Tibial artery (tissue), 4 donors: ENCODE measurements at regions not wholly inside any gene's neighbourhood (a gene's known extent, or its start where the extent isn't known, plus 50 kb on each side); places are given as distances from the start of the nearest gene placed in this dataset.

Experiments
- DNase-seq, 2 donors: peaks; one replicate each; pipeline ENCODE4 v3.0.0-alpha.2; 2019
- H3K27ac ChIP-seq, 2 donors: fragments of 200-600 bp; sonication (generic) in 1 of 2; 1 replicate in 1 of 2; 2 replicates in 1 of 2; pipeline ENCODE4 v1.5.1; 2018 to 2019; ENCODE audit warnings: mild to moderate bottlenecking in 1 of 2
- H3K27me3 ChIP-seq, 2 donors: fragments of 200-600 bp; sonication (generic) in 1 of 2; one replicate each; pipeline versions ENCODE4 v1.5.1 to v1.6.0; 2016 to 2019
- H3K36me3 ChIP-seq, 3 donors: fragments of 200-600 bp; sonication (generic) in 2 of 3; one replicate each; pipeline ENCODE4 v1.5.1; 2016 to 2019; ENCODE audit warnings: mild to moderate bottlenecking in 2 of 3
- H3K4me1 ChIP-seq, 4 donors: fragments of 200-600 bp; sonication (generic) in 2 of 4; 1 replicate in 3 of 4; 2 replicates in 1 of 4; pipeline ENCODE4 v1.5.1; 2016 to 2019
- H3K4me3 ChIP-seq, 2 donors: fragments of 200-600 bp; sonication (generic) in 1 of 2; 1 replicate in 1 of 2; 2 replicates in 1 of 2; pipeline ENCODE4 v1.5.1; 2018 to 2019; ENCODE audit warnings: mild to moderate bottlenecking in 2 of 2
- H3K9me3 ChIP-seq, 3 donors: fragments of 200-600 bp; sonication (generic) in 1 of 3; one replicate each; pipeline ENCODE4 v1.5.1; 2016 to 2019
- intact Hi-C: fragments of 100-400 bp; cut with DNase I; formaldehyde crosslinking; loops from one replicate; pipeline ENCODE4 v1.15.0; 2023; ENCODE audit warnings: low total_unique reads
- TF ChIP-seq, protein P1 (sequence below), 2 experiments: fragments of 200-600 bp in 1 of 2; fragments of 450-650 bp in 1 of 2; IDR thresholded peaks; one replicate each; pipeline ENCODE4 v1.5.1; 2017 to 2019; ENCODE audit warnings: antibody characterized with exemption in 2 of 2, mild to moderate bottlenecking in 1 of 2, moderate library complexity in 1 of 2

DNA sequence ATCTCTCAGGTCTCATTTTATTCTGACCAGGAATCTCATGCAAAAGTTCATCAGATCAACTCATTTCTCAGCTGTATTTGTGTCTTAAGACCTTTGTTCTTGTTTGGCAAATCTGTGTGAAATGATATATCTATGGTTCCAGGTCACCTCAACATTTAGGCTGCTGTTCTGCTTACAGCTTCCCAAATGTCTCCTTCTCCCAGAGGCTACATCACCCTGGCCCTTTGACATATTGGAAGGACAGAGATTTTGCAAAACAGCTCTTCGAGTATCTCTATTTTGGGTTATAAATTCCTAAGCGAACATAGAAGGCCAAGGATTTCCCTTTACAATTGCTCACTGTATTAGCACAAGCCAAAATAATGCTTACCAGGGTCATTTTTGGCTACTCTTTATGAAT lies 57.5 kb upstream of the GIMD1 start:
- no peaks in the 10 kb centered on the region for H3K36me3 ChIP-seq
- no peaks in the 10 kb centered on the region for H3K27me3 ChIP-seq
- H3K27ac ChIP-seq, result no peak overlapping the region
- intact Hi-C loops, result no loop called here
- no peak overlapping the region for H3K4me3 ChIP-seq
- DNase-seq, result no peak
- H3K9me3 ChIP-seq, result no peaks in the 10 kb centered on the region
- TF ChIP-seq, protein P1, sequence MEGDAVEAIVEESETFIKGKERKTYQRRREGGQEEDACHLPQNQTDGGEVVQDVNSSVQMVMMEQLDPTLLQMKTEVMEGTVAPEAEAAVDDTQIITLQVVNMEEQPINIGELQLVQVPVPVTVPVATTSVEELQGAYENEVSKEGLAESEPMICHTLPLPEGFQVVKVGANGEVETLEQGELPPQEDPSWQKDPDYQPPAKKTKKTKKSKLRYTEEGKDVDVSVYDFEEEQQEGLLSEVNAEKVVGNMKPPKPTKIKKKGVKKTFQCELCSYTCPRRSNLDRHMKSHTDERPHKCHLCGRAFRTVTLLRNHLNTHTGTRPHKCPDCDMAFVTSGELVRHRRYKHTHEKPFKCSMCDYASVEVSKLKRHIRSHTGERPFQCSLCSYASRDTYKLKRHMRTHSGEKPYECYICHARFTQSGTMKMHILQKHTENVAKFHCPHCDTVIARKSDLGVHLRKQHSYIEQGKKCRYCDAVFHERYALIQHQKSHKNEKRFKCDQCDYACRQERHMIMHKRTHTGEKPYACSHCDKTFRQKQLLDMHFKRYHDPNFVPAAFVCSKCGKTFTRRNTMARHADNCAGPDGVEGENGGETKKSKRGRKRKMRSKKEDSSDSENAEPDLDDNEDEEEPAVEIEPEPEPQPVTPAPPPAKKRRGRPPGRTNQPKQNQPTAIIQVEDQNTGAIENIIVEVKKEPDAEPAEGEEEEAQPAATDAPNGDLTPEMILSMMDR (IDR thresholded peaks at IDR 0.05), result no peak
- H3K4me1 ChIP-seq, result peaks cover 0 to 14% (median 0%) of the 10 kb centered on the region in 4 donors

DNA sequence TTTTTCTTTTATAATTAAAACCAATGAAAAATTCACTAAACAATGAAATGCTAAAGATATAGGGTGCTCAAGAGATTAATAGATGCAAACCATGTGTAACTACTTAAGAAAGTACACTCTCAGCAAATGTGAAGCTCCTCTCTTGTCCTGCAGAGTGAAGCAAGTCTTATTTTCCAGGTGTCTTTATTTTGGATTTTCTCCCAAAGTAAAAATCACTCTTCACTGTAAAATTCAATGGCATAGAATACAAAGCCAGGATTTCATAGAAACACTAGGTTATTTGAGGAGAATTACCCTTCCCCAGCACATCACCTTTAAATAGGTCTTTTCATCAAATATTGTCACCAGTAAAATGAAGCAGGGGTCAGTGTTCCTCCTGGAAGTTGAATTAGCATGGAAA lies 57.0 kb upstream of the GIMD1 start:
- Histone ChIP-seq H3K27ac (no peak overlapping the region), H3K27me3 (no peaks in the 10 kb centered on the region), H3K9me3 (no peaks in the 10 kb centered on the region), H3K4me1 (peaks cover 0 to 17% (median 0%) of the 10 kb centered on the region in 4 donors), H3K36me3 (no peaks in the 10 kb centered on the region), H3K4me3 (no peak overlapping the region)
- TF ChIP-seq, protein P1 (IDR thresholded peaks at IDR 0.05), result no peak
- DNase-seq, result no peak
- intact Hi-C loops, result no loop called here

DNA sequence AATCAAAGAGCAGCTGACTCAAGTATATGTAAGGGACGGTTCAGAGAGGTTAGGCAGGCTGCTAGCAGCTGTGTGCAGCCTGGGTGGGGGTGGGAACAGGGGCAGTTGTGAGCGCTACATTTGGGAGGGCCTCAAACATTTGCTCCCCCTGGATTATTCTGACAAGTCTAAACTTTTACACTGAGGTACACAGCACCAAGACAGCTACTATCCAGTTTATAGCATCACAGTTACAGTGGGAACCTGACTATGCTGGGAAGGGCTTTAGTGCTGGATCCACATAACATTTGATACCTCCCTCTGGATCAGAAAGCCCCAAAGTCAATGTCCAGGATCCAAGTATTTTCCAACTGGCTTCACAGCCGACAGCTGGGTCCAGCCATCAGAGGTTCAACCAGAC lies 55.8 kb upstream of the GIMD1 start:
- Histone ChIP-seq H3K4me3 (no peak overlapping the region), H3K27me3 (no peaks in the 10 kb centered on the region), H3K9me3 (no peaks in the 10 kb centered on the region), H3K36me3 (no peaks in the 10 kb centered on the region), H3K4me1 (peaks cover 0 to 17% (median 0%) of the 10 kb centered on the region in 4 donors), H3K27ac (no peak overlapping the region)
- intact Hi-C loops, result no loop called here
- TF ChIP-seq, protein P1 (IDR thresholded peaks at IDR 0.05), result no peak
- no peak for DNase-seq

DNA sequence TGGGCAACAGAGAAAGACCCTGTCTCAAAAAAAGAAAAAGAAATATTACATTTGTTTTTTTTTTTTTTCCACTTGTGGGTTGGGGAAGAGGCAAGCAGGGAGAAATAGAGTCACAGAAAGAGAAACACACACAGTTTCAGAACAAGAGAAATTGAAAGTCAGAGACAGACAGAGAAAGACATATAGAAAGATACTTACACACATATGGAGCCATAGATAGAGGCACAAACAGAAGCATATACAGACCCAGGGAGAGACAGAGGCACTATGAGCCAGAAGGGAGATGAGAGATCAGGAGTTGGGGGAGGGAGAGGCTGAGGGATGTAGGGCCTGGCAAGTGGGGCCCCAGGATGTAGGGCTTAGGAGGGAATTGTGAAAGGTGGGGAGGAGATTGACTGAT lies 55.2 kb upstream of the GIMD1 start:
- Histone ChIP-seq H3K9me3 (no peaks in the 10 kb centered on the region), H3K27ac (no peak overlapping the region), H3K27me3 (no peaks in the 10 kb centered on the region), H3K4me1 (peaks cover 0 to 17% (median 0%) of the 10 kb centered on the region in 4 donors), H3K36me3 (no peaks in the 10 kb centered on the region), H3K4me3 (no peak overlapping the region)
- no peak for DNase-seq
- intact Hi-C loops, result no loop called here
- TF ChIP-seq, protein P1 (IDR thresholded peaks at IDR 0.05), result no peak

DNA sequence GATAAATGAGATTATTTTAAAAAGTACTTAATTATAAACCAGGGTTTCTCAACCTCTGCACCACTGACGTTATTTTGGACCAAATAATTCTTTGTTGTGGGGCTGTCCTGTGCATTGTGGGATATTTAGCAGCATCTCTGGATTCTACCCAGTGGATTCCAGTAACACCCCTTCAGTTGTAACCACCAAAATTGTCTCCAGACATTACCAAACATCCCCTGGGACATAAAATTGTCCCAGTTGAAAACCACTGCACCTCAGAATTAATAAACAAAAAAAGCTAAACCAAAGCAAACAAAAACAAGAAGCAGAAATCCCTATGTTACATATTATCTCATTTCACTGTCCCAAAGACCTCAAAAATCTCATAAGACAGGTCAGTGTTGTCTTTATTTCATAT lies 54.2 kb upstream of the GIMD1 start:
- no peaks in the 10 kb centered on the region for H3K9me3 ChIP-seq
- H3K36me3 ChIP-seq, result no peaks in the 10 kb centered on the region
- TF ChIP-seq, protein P1 (IDR thresholded peaks at IDR 0.05), result no peak
- H3K4me3 ChIP-seq, result no peak overlapping the region
- no peaks in the 10 kb centered on the region for H3K27me3 ChIP-seq
- peaks cover 0 to 17% (median 0%) of the 10 kb centered on the region in 4 donors for H3K4me1 ChIP-seq
- H3K27ac ChIP-seq, result no peak overlapping the region
- intact Hi-C loops, result no loop called here
- no peak for DNase-seq
